Lower leg skin (tissue), 3 donors: ENCODE measurements at regions not wholly inside any gene's neighbourhood (a gene's known extent, or its start where the extent isn't known, plus 50 kb on each side); places are given as distances from the start of the nearest gene placed in this dataset.

Experiments
- CTCF ChIP-seq, 3 donors: fragments of 450-650 bp; IDR thresholded peaks; one replicate each; pipeline ENCODE4 v1.5.1; 2016; ENCODE audit warnings: antibody characterized with exemption in 3 of 3, mild to moderate bottlenecking in 3 of 3, moderate library complexity in 2 of 3
- POLR2A ChIP-seq, 2 donors: fragments of 450-650 bp; IDR thresholded peaks; one replicate each; pipeline ENCODE4 v1.6.1; 2016 to 2017; ENCODE audit warnings: antibody characterized with exemption in 2 of 2, mild to moderate bottlenecking in 1 of 2, moderate library complexity in 1 of 2

GRCh38 chr15:69766156-69766555 is 313.5 kb downstream of the RPLP1 start:
- TF ChIP-seq POLR2A (IDR thresholded peaks at IDR 0.05) (no peak), CTCF (IDR thresholded peaks at IDR 0.05) (no peak)
